Activated CD4-positive, alpha-beta T cell treated with anti-CD3 and anti-CD28 coated beads, Interleukin-2, amount 50 U/mL, for 16 hours (primary cell): ENCODE measurements at regions not wholly inside any gene's neighbourhood (a gene's known extent, or its start where the extent isn't known, plus 50 kb on each side); places are given as distances from the start of the nearest gene placed in this dataset.
"Not testable (repeated sequence)": the region's sequence is repeated elsewhere in the genome, so short reads cannot be mapped to it uniquely, and the experiment has no call there.

Source experiments
- DNase-seq: peaks from one replicate; pipeline ENCODE4 v3.0.0-alpha.2; 2020

- no peak for DNase-seq
These were observed 373.4 kb downstream of the METTL4 start for GRCh38 chr18:2197946-2198345.

- DNase-seq = no peak
These were observed 372.2 kb downstream of the METTL4 start for GRCh38 chr18:2199060-2199459.

GRCh38 chr18:2201036-2201600, 370.2 kb downstream of the METTL4 start:
- no peak for DNase-seq

GRCh38 chr18:2204736-2205135, 366.6 kb downstream of the METTL4 start:
- DNase-seq = no peak

- no peak for DNase-seq
These were observed 364.0 kb downstream of the METTL4 start for GRCh38 chr18:2207294-2207693.

- no peak for DNase-seq
These were observed 358.6 kb downstream of the METTL4 start for GRCh38 chr18:2212598-2213205.

- DNase-seq = no peak
These were observed 357.4 kb downstream of the METTL4 start for GRCh38 chr18:2213905-2214304.

- DNase-seq = no peak
These were observed 353.9 kb downstream of the METTL4 start for GRCh38 chr18:2217356-2217755.

GRCh38 chr18:2218101-2218500, 353.2 kb downstream of the METTL4 start:
- DNase-seq = no peak

GRCh38 chr18:2219706-2220105, 351.6 kb downstream of the METTL4 start:
- no peak for DNase-seq

GRCh38 chr18:2222270-2223185, 348.8 kb downstream of the METTL4 start:
- DNase-seq = no peak

GRCh38 chr18:2223449-2223848, 347.9 kb downstream of the METTL4 start:
- no peak for DNase-seq

GRCh38 chr18:2223849-2224248, 347.5 kb downstream of the METTL4 start:
- DNase-seq = no peak

GRCh38 chr18:2236232-2236631, 335.1 kb downstream of the METTL4 start:
- DNase-seq = no peak

- no peak for DNase-seq
These were observed 333.6 kb downstream of the METTL4 start for GRCh38 chr18:2237706-2238105.

GRCh38 chr18:2240311-2240705, 331.0 kb downstream of the METTL4 start:
- no peak for DNase-seq

- DNase-seq = no peak
These were observed 326.7 kb downstream of the METTL4 start for GRCh38 chr18:2244641-2245040.

GRCh38 chr18:2247101-2247500, 324.2 kb downstream of the METTL4 start:
- not testable (repeated sequence) for DNase-seq

- no peak for DNase-seq
These were observed 316.3 kb downstream of the METTL4 start for GRCh38 chr18:2254977-2255376.

GRCh38 chr18:2256577-2256976, 314.7 kb downstream of the METTL4 start:
- DNase-seq = no peak

GRCh38 chr18:2258954-2259353, 312.4 kb downstream of the METTL4 start:
- DNase-seq = no peak

- DNase-seq = no peak
These were observed 307.9 kb downstream of the METTL4 start for GRCh38 chr18:2263303-2263890.

- no peak for DNase-seq
These were observed 296.7 kb downstream of the METTL4 start for GRCh38 chr18:2274613-2275012.

- DNase-seq = no peak
These were observed 290.2 kb downstream of the METTL4 start for GRCh38 chr18:2281086-2281485.
